ENCODE measurements at regions not wholly inside any gene's neighbourhood (a gene's known extent, or its start where the extent isn't known, plus 50 kb on each side); places are given as distances from the start of the nearest gene placed in this dataset.

GRCh38 chr14:99025418-99025817 lies 246.6 kb downstream of the BCL11B start:
- Histone ChIP-seq H3K56ac (ENCODE audit: extremely low read depth, insufficient read depth, low read length) (no peak overlapping the region), H2BK120ac (ENCODE audit: low read depth, low read length) (no peak overlapping the region), H4K5ac (ENCODE audit: low read depth, low read length) (no peak overlapping the region), H2AK5ac (ENCODE audit: low read depth, low read length) (no peak overlapping the region), H3K27ac (ENCODE audit: insufficient read depth, low read length) (no peak overlapping the region), H3K9me1 (ENCODE audit: insufficient read depth, low read length) (no peaks in the 10 kb centered on the region), H2AFZ (replicated peaks; ENCODE audit: low read length, poor library complexity) (no peak overlapping the region), H2BK5ac (ENCODE audit: low read depth, low read length, poor library complexity, severe bottlenecking) (no peak overlapping the region), H4K91ac (ENCODE audit: insufficient read depth, low read depth, low read length) (no peak overlapping the region), H3K9ac (ENCODE audit: low read depth, low read length) (no peak overlapping the region), H3K36me3 (ENCODE audit: control insufficient read depth, insufficient read depth, low read length) (no peaks in the 10 kb centered on the region), H3K4me3 (ENCODE audit: insufficient read depth, low read depth, low read length) (no peak overlapping the region), H3K79me1 (ENCODE audit: low read depth in 1 of 2, low read length in 2 of 2) (no peaks in the 10 kb centered on the region), H3K23ac (ENCODE audit: low read depth, low read length) (no peak overlapping the region), H3K4me2 (ENCODE audit: low read depth, low read length) (no peak overlapping the region), H3K9me3 (ENCODE audit: control insufficient read depth, insufficient read depth, low read length) (peaks cover 47% of the 10 kb centered on the region), H4K20me1 (ENCODE audit: insufficient read depth, low read length) (no peaks in the 10 kb centered on the region), H2BK15ac (ENCODE audit: low read depth, low read length) (no peak overlapping the region), H2AK9ac (replicated peaks; ENCODE audit: low read depth, low read length, poor library complexity) (no peak overlapping the region), H3K4me1 (ENCODE audit: control insufficient read depth, insufficient read depth, low read length) (no peaks in the 10 kb centered on the region), H4K8ac (ENCODE audit: low read depth in 2 of 2, low read length in 2 of 2) (no peak overlapping the region), H3K27me3 (ENCODE audit: control insufficient read depth, insufficient read depth, low read length) (no peaks in the 10 kb centered on the region), H3K18ac (ENCODE audit: low read depth, low read length) (no peak overlapping the region), H3K4ac (ENCODE audit: low read depth, low read length) (no peak overlapping the region), H2BK20ac (ENCODE audit: low read depth, low read length) (no peak overlapping the region), H3K14ac (replicated peaks; ENCODE audit: low read depth, low read length) (no peak overlapping the region)
- dilution Hi-C loops (cut with HindIII; ENCODE audit: low sequenced_read_pairs, unreplicated experiment) (no loop called here), in situ Hi-C loops (cut with MboI; ENCODE audit: low sequenced_read_pairs) (no loop called here), intact Hi-C loops (cut with micrococcal nuclease) (no loop called here)
- ChIA-PET POLR2A (ENCODE audit: unreplicated experiment) (no interaction called here), CTCF (no interaction called here)
- BruUV-seq (replicated peaks) = no TSS peak
- no peak for ATAC-seq (ENCODE audit: low read depth)
- WGBS, 2 experiments (ENCODE audit: extremely low coverage in 2 of 2, insufficient read length in 1 of 2) = 25% methylated on average over 2 of the region's 11 CpGs; no CpG with 5 or more reads in 1 of the 2 experiments
- no peak for DNase-seq
- TF ChIP-seq MAZ (IDR thresholded peaks at IDR 0.05; ENCODE audit: borderline replicate concordance, low read depth, low read length) (no peak), FOS (IDR thresholded peaks at IDR 0.05; ENCODE audit: low read depth, low read length) (no peak), RFX5 (IDR thresholded peaks at IDR 0.05; ENCODE audit: low read depth, low read length) (no peak), RCOR1 (IDR thresholded peaks at IDR 0.05; ENCODE audit: insufficient replicate concordance, low read length) (no peak), BHLHE40 (IDR thresholded peaks at IDR 0.05; ENCODE audit: low read depth, low read length) (no peak), CHD1 (IDR thresholded peaks at IDR 0.05; ENCODE audit: low read depth, low read length) (no peak), SMC3 (IDR thresholded peaks at IDR 0.05; ENCODE audit: low read depth, low read length) (no peak), USF2 (IDR thresholded peaks at IDR 0.05; ENCODE audit: low read depth, low read length) (no peak), POLR2A (IDR thresholded peaks at IDR 0.05; ENCODE audit: low read depth, low read length) (no peak), NFE2L2 (IDR thresholded peaks at IDR 0.05; ENCODE audit: low read depth, low read length) (no peak), RAD21 (IDR thresholded peaks at IDR 0.05; ENCODE audit: low read length) (no peak), MXI1 (IDR thresholded peaks at IDR 0.05; ENCODE audit: borderline replicate concordance, low read depth, low read length) (no peak), MAFK (IDR thresholded peaks at IDR 0.05; ENCODE audit: low read depth, low read length) (no peak), ELK1 (IDR thresholded peaks at IDR 0.05; ENCODE audit: borderline replicate concordance, low read depth, low read length) (no peak)

Data from IMR-90 (cell line).